ENCODE measurements at regions not wholly inside any gene's neighbourhood (a gene's known extent, or its start where the extent isn't known, plus 50 kb on each side); places are given as distances from the start of the nearest gene placed in this dataset.

GRCh38 chr6:25038999-25039398, 103.2 kb upstream of the RIPOR2 start:
- DNase-seq (ENCODE audit: low spot score): no peak
- in situ Hi-C loops (cut with MboI; ENCODE audit: low sequenced_read_pairs, unreplicated experiment): no loop called here
- no peak for TF ChIP-seq CTCF (IDR thresholded peaks at IDR 0.05; ENCODE audit: borderline replicate concordance, control extremely low read depth, extremely low read depth, insufficient read depth, missing control alignments)

- TF ChIP-seq CTCF (IDR thresholded peaks at IDR 0.05; ENCODE audit: borderline replicate concordance, control extremely low read depth, extremely low read depth, insufficient read depth, missing control alignments): no peak
- in situ Hi-C loops (cut with MboI; ENCODE audit: low sequenced_read_pairs, unreplicated experiment): no loop called here
- DNase-seq (ENCODE audit: low spot score): no peak
Observed at GRCh38 chr6:25041485-25042035, 105.8 kb upstream of the RIPOR2 start.

- in situ Hi-C loops (cut with MboI; ENCODE audit: low sequenced_read_pairs, unreplicated experiment): no loop called here
- no peak for TF ChIP-seq CTCF (IDR thresholded peaks at IDR 0.05; ENCODE audit: borderline replicate concordance, control extremely low read depth, extremely low read depth, insufficient read depth, missing control alignments)
- DNase-seq (ENCODE audit: low spot score): no peak
Observed at GRCh38 chr6:25042036-25042521, 106.3 kb upstream of the RIPOR2 start.

GRCh38 chr6:25042536-25042935, 106.8 kb upstream of the RIPOR2 start:
- DNase-seq (ENCODE audit: low spot score): no peak
- peak; percentile 1 for TF ChIP-seq CTCF (IDR thresholded peaks at IDR 0.05; ENCODE audit: borderline replicate concordance, control extremely low read depth, extremely low read depth, insufficient read depth, missing control alignments)
- in situ Hi-C loops (cut with MboI; ENCODE audit: low sequenced_read_pairs, unreplicated experiment): no loop called here

- no peak for TF ChIP-seq CTCF (IDR thresholded peaks at IDR 0.05; ENCODE audit: borderline replicate concordance, control extremely low read depth, extremely low read depth, insufficient read depth, missing control alignments)
- in situ Hi-C loops (cut with MboI; ENCODE audit: low sequenced_read_pairs, unreplicated experiment): no loop called here
Observed at GRCh38 chr6:25042984-25043725, 107.4 kb upstream of the RIPOR2 start.

GRCh38 chr6:25043892-25044291, 108.1 kb upstream of the RIPOR2 start:
- TF ChIP-seq CTCF (IDR thresholded peaks at IDR 0.05; ENCODE audit: borderline replicate concordance, control extremely low read depth, extremely low read depth, insufficient read depth, missing control alignments): no peak
- in situ Hi-C loops (cut with MboI; ENCODE audit: low sequenced_read_pairs, unreplicated experiment): no loop called here

More at GRCh38 chr6:25042984-25043725, 107.4 kb upstream of the RIPOR2 start:
- DNase-seq (ENCODE audit: low spot score): no peak

More at GRCh38 chr6:25043892-25044291, 108.1 kb upstream of the RIPOR2 start:
- DNase-seq (ENCODE audit: low spot score): no peak
